Activated gamma-delta T cell treated with anti-CD3 and anti-CD28 coated beads, Interleukin-2, amount 50 U/mL, for 16 hours (primary cell): ENCODE measurements at regions not wholly inside any gene's neighbourhood (a gene's known extent, or its start where the extent isn't known, plus 50 kb on each side); places are given as distances from the start of the nearest gene placed in this dataset.

Source experiments
- DNase-seq: peaks from one replicate; pipeline ENCODE4 v3.0.0-alpha.2; 2020; ENCODE audit warnings: low read depth

DNA sequence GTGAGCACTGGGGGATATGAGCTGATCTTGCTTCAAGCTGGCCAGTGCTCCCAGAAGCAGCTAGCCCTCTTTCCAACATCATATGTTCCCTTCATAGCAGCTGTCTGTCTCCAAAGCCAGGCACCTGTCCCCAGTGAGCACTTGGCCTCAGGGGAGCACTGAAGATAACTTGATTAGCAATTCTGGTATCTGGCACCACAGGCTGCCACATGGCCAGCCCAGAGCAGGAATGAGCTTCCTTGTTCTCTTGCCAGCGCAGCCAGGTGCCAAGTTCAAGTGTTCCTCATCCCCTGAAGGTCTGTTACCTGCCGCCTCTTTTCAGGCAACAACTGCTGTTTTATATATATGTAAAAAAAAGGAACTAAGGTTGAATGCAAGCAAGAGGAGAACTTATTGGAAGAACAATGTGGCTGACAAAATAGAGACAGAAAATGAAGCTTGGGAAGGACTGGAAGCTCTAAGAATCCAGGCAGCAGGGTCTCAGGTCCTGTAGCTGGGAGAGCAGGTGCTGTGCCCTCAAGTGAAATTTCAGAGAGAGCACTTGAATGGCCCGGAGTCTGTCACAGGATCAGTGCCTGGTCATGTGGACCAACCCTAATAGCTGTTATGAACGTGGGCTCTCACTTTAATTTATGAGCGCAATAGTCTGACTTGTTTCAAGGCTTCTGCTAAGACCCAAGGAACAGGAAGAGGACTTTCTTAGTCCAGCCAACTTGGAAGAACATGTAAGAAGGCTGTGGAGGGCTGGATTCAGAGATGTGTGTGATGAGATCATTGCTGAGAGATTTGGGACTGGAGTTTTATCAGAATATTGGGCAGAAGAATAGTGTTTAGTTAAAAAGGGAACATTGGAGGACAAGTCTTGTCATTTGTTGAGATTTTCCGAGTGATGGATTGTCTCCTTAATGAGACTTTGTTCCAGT, 267.2 kb downstream of the GLRX3 start:
- DNase-seq: no peak

DNA sequence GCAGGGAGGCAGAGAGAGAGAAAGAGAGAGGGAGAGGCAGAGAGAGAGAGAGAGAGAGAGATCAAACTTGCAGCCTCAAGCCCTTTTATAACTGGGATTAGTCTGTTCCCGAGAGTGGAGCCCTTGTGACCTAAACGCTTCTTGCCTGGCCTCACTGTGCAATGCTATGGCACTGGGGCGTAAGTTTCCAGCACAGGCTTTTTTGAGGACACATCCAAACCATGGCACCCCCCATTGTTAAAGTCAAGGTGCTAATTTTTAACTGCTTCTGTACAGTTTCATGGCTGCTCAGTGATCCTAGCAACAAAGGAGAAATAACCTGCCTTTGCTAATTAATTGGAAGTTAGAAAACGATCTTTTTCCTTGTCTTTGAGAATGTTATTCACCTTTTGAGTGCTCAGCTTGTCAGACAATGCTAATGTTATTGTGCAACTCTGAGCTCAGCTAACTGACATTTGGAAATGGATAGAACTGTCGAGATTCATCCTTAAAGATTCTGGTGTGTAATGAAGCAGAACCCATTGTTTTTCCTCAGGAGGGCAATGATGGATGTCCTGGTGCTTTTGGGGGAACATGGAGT, 268.4 kb downstream of the GLRX3 start:
- no peak for DNase-seq

DNA sequence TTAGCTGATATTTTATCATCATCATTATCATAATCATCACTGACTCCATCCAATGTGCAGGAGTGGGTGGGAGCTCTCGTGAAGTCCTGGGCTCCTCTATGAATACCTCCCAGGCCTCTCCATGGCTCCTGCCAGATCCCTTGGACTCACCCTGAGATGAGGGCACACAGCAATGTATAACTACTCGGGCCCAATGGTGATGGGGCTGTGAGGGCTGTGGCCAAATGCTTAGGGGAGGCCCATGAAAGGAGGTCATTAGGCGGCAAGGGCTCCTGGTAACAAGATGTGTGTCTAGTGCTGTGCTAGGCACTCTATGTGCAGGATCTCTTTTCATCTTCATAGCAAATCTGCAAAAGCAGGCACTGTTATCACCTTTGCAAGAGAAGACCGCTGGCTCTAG, 270.9 kb downstream of the GLRX3 start:
- DNase-seq: no peak

DNA sequence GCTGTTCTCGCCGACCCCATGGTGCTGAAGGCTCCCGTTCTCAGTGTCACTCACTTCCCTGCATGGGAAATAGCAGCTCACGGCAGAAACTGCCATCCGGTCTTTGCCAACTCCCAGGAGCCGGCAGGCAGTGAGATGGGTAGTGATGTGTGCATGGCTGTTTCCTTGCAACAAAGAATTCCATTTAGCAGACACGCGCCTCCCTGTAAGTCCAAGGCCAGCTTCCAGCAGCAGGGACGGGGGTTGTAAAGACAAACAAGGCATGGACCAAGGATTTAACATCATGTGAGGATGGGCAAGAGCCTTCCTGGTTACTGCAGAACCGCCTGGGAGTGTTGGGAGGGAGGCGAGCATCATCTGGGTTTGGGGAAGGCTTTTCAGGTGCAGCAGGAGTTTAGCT, 273.1 kb downstream of the GLRX3 start:
- no peak for DNase-seq

DNA sequence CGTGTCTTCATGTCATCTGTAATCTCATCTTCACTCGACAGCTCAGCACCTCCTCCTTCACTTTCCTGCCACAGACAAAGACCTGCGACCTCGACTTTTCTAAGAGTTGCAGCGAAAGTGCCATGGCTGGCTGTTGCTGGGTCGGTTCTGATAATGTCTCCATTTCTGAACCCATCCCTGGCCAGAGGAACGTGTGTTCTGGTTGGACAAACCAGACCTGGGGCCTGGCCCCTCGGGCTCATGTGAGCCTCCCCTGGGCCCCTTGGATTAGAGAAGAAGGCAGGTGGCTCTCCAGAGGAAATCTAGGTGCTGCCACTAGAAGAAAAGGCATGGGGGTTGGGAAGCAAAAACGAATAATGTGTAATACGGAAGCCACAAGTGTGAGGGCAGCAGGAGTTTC, 273.7 kb downstream of the GLRX3 start:
- DNase-seq: no peak

DNA sequence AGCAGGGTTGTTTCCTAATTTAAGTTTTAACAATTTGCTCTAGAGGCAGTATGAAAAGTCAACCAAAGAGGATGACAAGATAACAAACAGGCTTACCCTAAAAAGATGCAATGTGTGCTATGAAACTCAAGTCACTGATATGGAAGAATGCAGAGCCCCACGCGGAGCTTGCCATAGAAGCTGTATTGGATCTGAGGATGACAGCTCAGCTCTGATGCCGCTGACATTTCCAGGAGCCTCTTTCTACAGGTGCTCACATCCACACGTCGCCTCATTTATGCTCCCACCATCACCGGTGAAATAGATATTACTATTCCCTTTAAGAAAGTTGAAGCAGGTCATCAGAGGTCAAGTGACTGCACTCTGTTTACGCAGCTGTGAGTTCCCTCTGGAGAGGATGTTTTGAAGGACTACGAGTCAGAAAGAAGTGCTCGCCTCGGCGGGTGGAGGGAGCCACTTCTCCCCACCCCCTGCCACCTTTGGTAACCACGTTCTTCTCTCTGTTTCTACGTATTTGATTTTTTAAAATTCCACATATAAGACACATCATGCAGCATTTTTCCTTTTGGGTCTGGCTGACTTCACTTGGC, 275.4 kb downstream of the GLRX3 start:
- DNase-seq: no peak

DNA sequence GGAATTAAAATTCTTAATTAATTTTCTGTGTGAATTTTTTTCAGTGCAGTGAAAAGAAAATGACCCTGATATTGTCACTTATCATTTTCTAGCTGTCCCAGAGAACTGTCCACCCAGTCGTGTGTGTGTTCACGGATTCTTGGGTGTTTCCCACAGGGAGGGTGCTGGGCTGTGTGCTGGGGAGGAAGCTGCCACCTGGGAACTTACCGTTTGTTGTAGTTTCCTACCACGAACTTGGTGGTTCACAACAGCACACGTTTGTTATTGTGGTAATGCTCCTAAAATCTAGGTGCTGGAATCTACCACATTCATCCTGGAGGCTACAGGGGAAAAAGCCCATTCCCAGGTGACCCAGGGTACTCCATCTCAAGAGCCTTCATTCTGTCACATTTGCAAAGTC, 276.1 kb downstream of the GLRX3 start:
- no peak for DNase-seq

DNA sequence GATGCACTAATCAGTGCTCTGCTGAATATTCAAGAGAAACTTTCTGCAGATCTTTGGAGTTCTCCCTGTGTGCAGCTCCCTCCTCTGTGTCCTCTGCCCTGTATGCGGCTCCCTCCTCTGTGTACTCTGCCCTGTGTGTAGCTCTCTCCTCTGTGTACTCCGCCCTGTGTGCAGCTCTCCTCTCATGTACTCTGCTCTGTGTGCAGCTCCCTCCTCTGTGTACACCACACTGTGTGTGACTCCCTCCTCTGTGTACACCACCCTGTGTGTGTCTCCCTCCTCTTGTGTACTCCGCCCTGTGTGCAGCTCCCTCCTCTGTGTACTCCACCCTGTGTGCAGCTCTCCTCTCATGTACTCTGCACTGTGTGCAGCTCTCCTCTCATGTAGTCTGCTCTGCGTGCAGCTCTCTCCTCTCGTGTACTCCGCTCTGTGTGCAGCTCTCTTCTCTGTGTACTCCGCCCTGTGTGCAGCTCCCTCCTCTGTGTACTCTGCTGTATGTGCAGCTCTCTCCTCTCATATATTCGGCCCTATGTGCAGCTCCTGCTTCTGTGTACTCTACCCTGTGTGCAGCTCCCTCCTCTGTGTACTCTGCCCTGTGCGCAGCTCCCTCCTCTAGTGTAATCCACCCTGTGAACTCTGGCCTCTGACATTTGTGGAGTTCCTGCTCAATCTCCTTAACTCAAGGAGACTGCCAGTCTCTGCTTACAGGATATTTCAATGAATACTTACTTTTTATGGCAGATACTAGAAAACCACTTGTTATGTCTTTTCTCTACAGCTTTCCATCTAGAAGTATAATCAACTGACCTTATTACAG, 280.4 kb downstream of the GLRX3 start:
- DNase-seq: no peak

DNA sequence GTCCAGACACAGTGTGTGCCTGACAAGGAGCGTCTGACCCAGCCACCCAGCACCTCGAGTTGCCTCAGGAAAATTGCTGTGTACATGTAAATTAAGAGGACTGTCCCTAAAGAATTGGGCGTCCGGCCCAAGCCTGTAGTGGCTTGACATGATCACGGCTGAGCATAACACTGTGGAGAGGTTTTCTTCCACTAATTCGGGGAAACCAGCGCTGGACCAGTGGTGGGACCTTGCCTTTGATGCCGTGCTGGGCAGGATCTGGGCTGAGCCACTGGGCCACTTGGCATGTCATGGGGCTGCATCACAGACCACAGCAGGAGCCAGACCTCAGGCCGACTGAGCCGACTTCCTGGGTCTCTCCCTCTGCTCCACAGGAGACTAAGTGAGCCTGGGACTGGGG, 282.5 kb downstream of the GLRX3 start:
- DNase-seq: no peak

DNA sequence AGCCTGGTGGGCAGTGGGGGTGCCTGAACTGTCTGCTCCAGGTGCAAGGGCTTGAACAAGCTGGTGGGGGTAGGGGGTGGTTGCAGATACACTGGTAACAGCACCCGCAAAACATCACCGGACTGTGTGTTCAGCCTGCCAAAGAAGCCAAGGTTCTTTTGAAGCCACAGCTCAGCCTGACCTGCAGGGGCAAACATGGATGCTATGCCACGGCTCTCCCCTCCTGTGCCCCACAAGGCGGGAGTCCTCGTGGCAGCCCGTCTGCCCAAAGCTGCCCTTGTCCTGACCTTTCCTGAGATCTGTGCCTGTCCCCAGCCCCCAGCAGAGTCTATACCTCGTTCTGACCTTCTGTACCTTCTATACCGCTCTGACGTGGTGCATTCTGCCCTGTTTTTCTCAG, 285.7 kb downstream of the GLRX3 start:
- no peak for DNase-seq

DNA sequence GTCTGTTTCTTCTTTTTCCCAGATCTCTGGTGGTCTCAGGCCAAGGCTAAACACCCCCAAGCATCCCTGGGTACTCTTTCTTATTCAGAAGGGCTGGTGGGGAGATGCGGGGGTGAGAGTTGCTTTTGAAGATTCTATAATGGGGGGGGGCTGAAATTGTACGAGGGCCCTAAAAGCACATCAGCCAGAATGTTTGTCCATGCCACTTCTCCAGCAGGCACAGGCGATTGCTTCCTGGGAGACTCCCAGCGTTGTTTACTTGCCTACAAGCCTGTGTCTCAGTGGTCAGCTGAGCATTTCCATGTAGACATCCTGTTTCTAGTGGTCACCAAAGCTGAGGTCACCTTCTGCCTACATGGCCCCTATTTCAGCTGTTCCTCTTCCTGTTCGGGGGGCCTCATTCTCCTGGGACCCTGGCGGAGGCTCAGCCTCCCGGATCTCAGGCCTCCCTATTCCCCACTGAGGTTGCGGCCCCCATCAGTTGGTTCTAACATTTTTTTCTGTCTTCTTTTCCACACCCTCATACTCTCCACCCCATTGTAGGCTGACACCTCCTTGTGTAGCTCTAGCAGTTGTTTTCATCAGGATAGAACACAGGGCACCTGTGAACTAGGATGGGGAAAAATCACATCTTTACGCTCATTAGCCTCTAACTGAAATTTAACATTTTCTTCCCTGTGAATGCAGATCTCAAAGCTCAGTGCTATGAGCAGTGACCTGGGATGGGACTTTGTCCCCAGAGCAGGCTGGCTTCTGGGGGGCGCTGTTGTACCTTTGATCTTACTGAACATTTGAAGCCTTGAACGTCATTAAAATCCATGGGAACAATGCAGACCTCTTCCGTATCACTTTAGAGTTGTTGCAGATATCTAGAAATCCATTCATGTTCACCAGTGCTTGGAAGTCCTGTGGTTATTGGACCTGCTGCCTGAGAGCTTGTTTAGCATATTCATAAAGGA, 286.5 kb downstream of the GLRX3 start:
- no peak for DNase-seq

DNA sequence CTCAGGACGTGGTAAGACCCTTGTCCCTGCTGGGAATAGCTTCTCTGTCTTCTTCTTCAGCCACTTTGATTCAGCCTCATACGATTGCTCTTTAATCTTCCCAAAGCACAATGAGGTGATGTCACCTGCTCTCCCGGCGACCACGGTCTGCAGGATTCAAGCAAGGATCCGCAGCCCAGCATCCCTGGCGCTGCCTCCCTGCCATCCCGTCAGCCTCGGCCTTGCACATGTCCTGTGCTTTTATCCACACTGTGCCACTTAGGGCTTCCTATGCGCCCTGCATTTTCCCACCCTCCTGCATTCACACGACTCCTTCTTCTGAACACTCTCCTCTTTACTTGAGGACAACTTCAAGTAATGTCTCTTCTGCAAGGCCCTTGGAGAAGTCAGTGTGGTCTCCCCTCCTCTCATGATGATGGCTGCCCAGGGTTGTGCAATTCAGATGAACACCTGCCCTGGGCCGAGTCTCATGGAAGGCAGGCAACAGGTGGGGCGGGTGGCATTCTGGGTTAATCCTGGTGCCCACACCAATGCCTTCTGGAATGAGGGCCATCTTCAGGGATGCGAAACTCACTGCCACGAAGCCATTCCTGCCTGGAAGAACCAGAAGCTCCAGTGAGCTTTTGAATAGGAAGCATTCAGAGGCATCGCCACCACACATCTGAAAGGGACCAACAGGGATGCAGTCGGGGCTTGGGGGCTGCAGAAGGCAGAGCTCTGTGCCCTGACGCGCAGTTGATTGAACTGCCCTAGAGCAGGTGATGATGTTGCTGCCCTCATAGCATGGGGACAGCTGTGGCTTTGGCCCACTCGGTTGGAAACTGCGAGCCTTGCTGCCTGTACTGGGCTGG, 287.5 kb downstream of the GLRX3 start:
- no peak for DNase-seq

DNA sequence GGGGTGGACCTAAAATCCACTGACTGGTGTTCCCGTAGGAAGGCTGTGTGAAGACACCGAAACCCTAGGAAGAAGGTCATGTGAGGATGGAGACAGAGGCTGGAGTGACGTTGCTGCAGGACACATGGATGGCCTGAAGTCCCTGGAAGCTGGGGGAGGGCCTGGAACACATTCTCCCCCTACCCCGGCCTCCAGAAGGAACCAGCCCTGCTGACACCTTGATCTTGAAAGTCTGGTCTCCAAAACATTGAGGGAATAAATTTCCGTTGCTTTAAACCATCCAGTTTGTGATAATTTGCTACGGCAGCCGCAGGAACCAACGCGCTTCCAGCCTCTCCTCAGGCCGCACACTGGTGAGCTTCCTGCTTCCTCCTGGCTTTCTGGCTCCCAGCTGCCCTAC, 288.2 kb downstream of the GLRX3 start:
- DNase-seq: no peak

DNA sequence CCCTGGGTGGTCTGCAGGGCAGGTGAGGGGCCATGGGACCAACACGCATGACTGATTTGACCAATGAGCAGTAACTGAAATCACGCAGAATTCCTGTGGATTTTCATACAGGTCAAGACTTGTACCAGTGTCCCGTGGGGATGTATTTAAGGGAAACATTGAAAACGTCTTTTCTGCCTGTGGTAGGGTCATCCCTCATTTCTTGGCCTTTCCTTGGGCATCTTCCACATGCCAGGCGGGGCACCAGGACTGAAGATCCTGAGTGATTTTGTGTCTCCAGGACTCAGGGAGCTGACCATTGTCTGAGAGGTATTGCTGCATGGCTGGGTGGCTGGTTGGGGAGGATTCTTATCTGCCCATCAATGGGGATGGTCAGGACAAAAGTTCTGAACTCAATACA, 289.0 kb downstream of the GLRX3 start:
- DNase-seq: no peak

DNA sequence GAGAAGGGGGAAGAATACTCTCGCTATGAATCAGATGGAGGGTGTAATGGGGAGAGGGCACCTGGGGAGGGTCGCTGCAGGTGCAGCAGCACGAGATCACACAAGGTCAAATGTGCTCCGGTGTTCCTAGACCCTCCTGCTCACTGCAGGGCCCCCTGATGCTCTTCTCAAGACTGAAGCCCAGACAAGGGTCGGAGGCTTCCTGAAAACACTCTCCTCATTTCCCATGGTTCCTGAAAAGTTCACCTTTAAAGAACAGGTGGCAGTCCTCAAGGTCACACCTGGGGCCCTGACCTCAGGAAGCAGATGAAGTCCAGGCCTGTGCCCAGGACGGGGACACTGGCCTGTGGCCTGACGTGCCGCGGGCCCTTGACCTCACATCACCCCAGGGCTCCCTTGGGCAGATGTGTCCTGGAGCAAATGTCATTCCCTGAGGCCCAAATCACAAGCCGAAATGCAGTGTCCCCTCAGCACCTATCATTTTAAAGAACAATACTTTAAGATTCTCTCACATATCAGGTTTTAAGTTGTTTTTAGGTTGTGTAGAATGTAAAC, 289.8 kb downstream of the GLRX3 start:
- no peak for DNase-seq

DNA sequence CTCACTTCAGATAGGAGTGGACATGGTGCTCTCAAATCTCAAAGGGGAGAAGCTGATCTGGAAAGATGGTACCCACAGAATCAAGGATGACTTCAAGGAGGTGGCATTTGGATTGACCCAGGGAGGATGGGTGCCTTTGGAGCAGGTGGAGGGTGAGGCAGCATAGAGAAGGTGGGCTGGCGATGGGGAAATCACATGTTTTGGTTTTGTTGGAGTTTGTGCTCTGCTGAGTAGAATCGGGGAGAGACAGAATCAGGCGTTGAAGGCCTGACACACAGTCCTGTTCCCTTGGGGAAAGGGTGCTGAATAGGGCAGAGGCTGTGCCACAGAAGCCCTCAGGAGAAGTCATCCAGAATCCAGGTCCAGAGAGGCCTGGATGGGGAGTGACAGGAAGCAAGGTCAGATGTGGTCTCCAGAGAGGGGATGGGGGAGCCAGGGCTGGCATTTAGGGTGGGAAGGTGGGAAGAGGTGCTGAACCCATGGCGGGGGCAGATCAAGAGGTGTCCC, 291.1 kb downstream of the GLRX3 start:
- DNase-seq: no peak

DNA sequence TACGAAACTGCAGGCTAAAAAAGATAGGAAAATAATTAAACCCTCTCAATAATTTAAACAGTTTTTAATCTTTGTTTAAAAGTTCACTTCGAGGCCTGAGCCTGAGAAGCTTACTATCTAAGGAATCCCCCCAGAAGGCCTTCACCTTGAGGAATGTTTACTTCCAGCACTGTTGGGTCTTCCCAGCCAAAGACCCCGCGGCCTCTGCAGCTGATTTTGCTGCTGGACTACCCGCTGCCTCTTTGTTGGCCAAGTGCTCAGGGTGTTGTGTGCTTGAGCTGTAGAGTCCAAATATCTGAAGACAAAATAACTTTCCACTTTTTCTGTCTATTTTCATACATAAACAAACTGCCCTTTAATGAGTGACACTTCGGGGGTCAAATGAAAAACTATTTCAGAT, 292.7 kb downstream of the GLRX3 start:
- DNase-seq: no peak

DNA sequence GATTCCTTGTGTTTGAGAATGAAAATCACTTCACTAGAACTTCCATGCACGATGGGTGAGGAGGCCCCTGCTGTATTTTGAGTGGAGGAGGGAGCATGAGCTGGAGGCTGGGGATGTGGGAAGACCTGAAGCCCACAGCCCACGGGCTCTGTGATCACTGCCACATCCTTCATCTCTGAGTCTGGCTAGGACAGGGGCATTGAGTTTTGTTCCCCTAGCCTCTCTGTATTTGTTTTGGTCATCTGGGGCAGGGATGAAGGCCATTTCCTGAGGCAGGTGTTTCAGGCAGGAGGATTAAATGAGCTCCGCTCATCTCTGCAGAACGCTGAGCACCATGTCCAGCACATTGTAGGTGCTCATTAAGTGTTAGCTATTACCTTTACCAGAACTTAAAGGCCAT, 293.6 kb downstream of the GLRX3 start:
- DNase-seq: no peak

DNA sequence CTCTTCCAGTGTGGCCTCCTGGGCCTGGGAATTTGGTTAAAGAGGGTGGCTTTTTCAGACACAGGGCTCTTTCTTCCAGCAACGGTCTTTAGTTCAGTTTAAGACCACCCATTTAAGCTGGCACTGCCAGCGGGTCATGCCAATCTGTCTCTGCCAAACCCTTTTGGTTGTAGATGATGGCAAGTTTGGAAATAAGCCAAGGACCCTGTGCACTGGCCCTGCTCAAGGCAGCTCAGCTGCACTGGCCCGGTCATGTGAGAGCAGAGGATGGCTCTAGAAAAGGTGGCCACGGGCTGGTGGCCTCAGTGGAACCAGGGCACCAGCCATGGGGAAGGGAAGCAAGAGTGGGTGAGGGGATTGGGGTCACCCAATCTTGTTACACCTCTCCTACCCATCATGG, 294.1 kb downstream of the GLRX3 start:
- DNase-seq: no peak
